ENCODE measurements at regions not wholly inside any gene's neighbourhood (a gene's known extent, or its start where the extent isn't known, plus 50 kb on each side); places are given as distances from the start of the nearest gene placed in this dataset.

DNA sequence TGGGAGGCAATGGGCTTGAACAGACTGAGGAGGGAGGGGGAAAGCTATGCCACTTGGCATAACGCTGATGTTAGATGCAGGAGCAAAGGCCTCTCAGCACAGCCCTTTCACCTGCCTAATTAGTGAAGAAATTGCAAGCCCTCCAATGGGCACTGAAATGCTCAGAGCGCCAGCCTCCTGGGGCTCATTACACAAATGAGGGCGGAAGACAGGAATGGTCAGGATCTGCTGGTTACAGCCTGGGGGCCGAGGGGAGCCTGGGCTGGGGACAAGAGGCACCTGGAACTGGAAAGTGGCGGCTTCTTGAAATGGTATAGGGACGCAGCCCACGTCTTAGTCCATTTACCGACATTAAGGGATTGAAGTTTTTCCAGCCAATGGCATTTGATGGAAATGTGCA lies 50.2 kb upstream of the PLET1 start:
- Histone ChIP-seq H3K27me3 (ENCODE audit: insufficient read depth, low read length) (no peaks in the 10 kb centered on the region), H3K4me1 (ENCODE audit: insufficient read depth, low read length) (no peaks in the 10 kb centered on the region), H3K27ac (ENCODE audit: low read depth, low read length) (no peak overlapping the region), H4K20me1 (ENCODE audit: insufficient read depth, low read length) (no peaks in the 10 kb centered on the region), H3K79me2 (ENCODE audit: insufficient read depth, low read length) (no peaks in the 10 kb centered on the region), H3K36me3 (ENCODE audit: insufficient read depth, low read length) (no peaks in the 10 kb centered on the region), H3K9me3 (ENCODE audit: low read depth, low read length) (no peaks in the 10 kb centered on the region), H3K4me2 (ENCODE audit: insufficient read depth, low read length) (no peak overlapping the region), H3K4me3 (ENCODE audit: insufficient read depth, low read length) (no peak overlapping the region), H2AFZ (ENCODE audit: low read length) (no peak overlapping the region)
- no peak for DNase-seq (ENCODE audit: insufficient read length, low spot score, missing footprints)
- TF ChIP-seq CTCF (IDR thresholded peaks at IDR 0.05; ENCODE audit: extremely low read depth, low read depth, low read length): no peak

DNA sequence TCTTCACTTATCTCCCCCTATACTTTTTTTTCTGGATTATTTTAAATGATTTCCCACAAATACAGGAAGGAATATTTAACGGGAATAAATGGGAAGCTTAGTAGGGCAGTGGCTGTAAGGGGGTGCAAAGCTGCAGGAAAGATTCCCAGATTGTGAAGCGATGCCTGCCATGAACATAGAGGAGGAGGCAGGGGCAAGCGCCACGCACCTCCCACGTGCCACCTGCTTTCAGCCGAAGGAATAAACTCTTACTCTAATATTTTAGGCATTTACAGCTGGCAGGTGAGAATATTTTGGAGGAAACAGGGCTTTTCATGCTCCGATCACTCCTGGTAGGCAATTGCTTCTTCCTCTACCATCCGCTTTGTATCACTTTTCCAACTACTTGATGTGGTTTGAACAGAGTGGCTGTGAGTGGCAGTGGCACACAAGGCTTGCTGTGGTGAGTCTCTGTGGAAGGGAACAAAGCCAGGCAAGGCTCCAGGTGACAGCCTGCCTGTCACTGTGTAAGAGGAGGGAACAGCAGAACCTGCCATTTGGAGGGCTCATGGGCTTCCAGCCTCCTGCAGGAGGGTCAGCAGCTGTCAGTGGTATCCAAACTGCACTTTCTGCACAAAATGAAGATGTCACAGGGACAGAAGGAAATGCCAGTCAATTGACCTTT lies 54.5 kb upstream of the PLET1 start:
- Histone ChIP-seq H3K79me2 (ENCODE audit: insufficient read depth, low read length) (no peaks in the 10 kb centered on the region), H3K27me3 (ENCODE audit: insufficient read depth, low read length) (no peaks in the 10 kb centered on the region), H4K20me1 (ENCODE audit: insufficient read depth, low read length) (no peaks in the 10 kb centered on the region), H3K36me3 (ENCODE audit: insufficient read depth, low read length) (no peaks in the 10 kb centered on the region), H3K4me3 (ENCODE audit: insufficient read depth, low read length) (no peak overlapping the region), H3K4me2 (ENCODE audit: insufficient read depth, low read length) (no peak overlapping the region), H3K9me3 (ENCODE audit: low read depth, low read length) (no peaks in the 10 kb centered on the region), H3K4me1 (ENCODE audit: insufficient read depth, low read length) (peaks cover 24% of the 10 kb centered on the region), H3K27ac (ENCODE audit: low read depth, low read length) (no peak overlapping the region), H2AFZ (ENCODE audit: low read length) (no peak overlapping the region)
- no peak for TF ChIP-seq CTCF (IDR thresholded peaks at IDR 0.05; ENCODE audit: extremely low read depth, low read depth, low read length)
- DNase-seq (ENCODE audit: insufficient read length, low spot score, missing footprints): no peak

GRCh38 chr11:112315861-112316739 lies 55.4 kb upstream of the PLET1 start:
- no peak overlapping the region for H2AFZ ChIP-seq (ENCODE audit: low read length)
- no peaks in the 10 kb centered on the region for H4K20me1 ChIP-seq (ENCODE audit: insufficient read depth, low read length)
- no peak overlapping the region for H3K4me2 ChIP-seq (ENCODE audit: insufficient read depth, low read length)
- no peak for DNase-seq (ENCODE audit: insufficient read length, low spot score, missing footprints)
- no peak overlapping the region for H3K4me3 ChIP-seq (ENCODE audit: insufficient read depth, low read length)
- H3K79me2 ChIP-seq (ENCODE audit: insufficient read depth, low read length): no peaks in the 10 kb centered on the region
- TF ChIP-seq CTCF (IDR thresholded peaks at IDR 0.05; ENCODE audit: extremely low read depth, low read depth, low read length): no peak
- no peak overlapping the region for H3K27ac ChIP-seq (ENCODE audit: low read depth, low read length)
- no peaks in the 10 kb centered on the region for H3K9me3 ChIP-seq (ENCODE audit: low read depth, low read length)
- no peaks in the 10 kb centered on the region for H3K27me3 ChIP-seq (ENCODE audit: insufficient read depth, low read length)
- peaks cover 33% of the 10 kb centered on the region for H3K4me1 ChIP-seq (ENCODE audit: insufficient read depth, low read length)
- H3K36me3 ChIP-seq (ENCODE audit: insufficient read depth, low read length): no peaks in the 10 kb centered on the region

- H3K4me2 ChIP-seq (ENCODE audit: insufficient read depth, low read length): no peak overlapping the region
- H3K4me1 ChIP-seq (ENCODE audit: insufficient read depth, low read length): peaks cover 42% of the 10 kb centered on the region
- no peak for TF ChIP-seq CTCF (IDR thresholded peaks at IDR 0.05; ENCODE audit: extremely low read depth, low read depth, low read length)
- H3K36me3 ChIP-seq (ENCODE audit: insufficient read depth, low read length): no peaks in the 10 kb centered on the region
- H3K79me2 ChIP-seq (ENCODE audit: insufficient read depth, low read length): no peaks in the 10 kb centered on the region
- no peaks in the 10 kb centered on the region for H4K20me1 ChIP-seq (ENCODE audit: insufficient read depth, low read length)
- no peaks in the 10 kb centered on the region for H3K9me3 ChIP-seq (ENCODE audit: low read depth, low read length)
- no peak overlapping the region for H3K4me3 ChIP-seq (ENCODE audit: insufficient read depth, low read length)
- no peak for DNase-seq (ENCODE audit: insufficient read length, low spot score, missing footprints)
- H2AFZ ChIP-seq (ENCODE audit: low read length): no peak overlapping the region
- H3K27ac ChIP-seq (ENCODE audit: low read depth, low read length): peak overlapping the region; percentile 67
- no peaks in the 10 kb centered on the region for H3K27me3 ChIP-seq (ENCODE audit: insufficient read depth, low read length)
These were observed 56.3 kb upstream of the PLET1 start for GRCh38 chr11:112316971-112317370.

Measured in osteoblast (primary cell).